VCaP (cell line): ENCODE measurements at regions not wholly inside any gene's neighbourhood (a gene's known extent, or its start where the extent isn't known, plus 50 kb on each side); places are given as distances from the start of the nearest gene placed in this dataset.
"Not testable (repeated sequence)": the region's sequence is repeated elsewhere in the genome, so short reads cannot be mapped to it uniquely, and the experiment has no call there.

ENCODE experiments used
- H3K27ac ChIP-seq: fragments of 450-650 bp; 2 replicates; pipeline ENCODE4 v1.5.1; 2017
- CTCF ChIP-seq: fragments of 450-650 bp; conservative IDR thresholded peaks from 2 replicates; pipeline ENCODE4 v1.5.1; 2017; ENCODE audit warnings: mild to moderate bottlenecking, moderate library complexity

DNA sequence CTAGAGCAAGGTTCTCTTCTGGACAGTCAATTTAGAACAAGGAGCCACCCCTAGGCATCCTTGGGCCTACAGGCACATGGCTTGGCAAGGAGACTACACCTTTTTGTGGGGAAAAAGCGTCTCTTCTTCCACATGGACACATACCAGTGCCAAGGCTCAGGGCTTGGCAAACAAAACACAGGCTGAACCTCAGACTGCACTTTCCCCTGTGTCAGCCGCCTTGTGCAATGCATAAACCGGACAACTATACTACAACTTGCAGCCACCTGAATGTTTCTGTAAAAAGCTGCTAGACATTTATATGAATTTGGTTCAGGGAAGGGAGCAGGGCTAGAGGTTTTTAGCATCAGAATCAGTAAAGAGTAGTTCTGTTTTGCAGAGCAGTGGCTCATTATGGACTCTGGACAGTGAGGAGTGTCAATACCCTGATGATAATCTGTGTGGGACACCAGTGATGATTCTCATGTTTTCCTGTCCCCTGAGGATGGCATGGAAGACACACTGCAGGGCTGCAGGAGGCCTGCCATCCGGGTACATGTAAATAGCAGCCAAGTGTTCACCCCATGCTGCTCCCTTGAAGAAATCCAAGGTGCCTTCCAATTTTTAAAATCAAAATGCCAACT lies 118.9 kb downstream of the GATA3 start:
- no peak for TF ChIP-seq CTCF
- H3K27ac ChIP-seq: no peak overlapping the region

GRCh38 chr10:8173866-8174243 lies 119.4 kb downstream of the GATA3 start:
- no peak for TF ChIP-seq CTCF
- H3K27ac ChIP-seq: no peak overlapping the region

- TF ChIP-seq CTCF: no peak
- no peak overlapping the region for H3K27ac ChIP-seq
These were observed 120.3 kb downstream of the GATA3 start for GRCh38 chr10:8174762-8175161.

- not testable (repeated sequence) for H3K27ac ChIP-seq
These were observed 123.0 kb downstream of the GATA3 start for GRCh38 chr10:8177526-8177925.

GRCh38 chr10:8179773-8180172 lies 125.3 kb downstream of the GATA3 start:
- H3K27ac ChIP-seq: not testable (repeated sequence)

DNA sequence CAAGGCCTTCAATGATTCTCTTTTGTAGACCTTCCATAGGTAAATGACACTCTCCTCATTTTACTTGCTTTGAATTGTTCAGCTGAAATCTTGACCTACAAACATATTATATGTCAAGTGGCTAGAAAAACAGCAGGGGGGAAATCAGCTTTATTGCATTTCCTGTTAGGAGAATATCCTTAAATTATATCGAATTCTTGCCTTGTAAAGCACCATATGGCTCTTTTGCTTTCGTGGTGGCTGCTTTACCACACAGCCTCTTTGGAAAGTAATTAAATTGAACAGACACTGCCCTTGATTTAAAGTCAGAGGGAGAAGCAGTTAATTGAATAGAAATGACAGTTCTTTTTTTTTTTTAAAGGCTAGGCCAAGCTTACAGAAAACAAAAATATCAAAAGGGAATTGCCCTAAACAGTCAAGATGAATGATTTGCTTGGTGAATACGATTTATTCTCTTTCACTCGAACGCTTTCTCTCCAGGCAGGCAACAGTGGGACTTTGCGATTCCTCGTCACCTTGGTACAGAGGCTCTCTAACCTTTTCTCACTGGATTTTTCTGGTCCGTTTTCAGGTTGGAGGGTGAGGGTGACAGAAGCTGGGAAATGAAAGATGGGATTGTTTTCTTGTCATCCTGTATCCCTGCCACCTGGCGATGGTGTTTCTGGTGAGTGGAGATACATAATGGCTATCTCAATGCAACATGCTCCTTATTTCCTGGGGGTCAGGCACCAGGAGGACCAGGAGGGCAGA lies 126.0 kb downstream of the GATA3 start:
- no peak overlapping the region for H3K27ac ChIP-seq
- no peak for TF ChIP-seq CTCF

DNA sequence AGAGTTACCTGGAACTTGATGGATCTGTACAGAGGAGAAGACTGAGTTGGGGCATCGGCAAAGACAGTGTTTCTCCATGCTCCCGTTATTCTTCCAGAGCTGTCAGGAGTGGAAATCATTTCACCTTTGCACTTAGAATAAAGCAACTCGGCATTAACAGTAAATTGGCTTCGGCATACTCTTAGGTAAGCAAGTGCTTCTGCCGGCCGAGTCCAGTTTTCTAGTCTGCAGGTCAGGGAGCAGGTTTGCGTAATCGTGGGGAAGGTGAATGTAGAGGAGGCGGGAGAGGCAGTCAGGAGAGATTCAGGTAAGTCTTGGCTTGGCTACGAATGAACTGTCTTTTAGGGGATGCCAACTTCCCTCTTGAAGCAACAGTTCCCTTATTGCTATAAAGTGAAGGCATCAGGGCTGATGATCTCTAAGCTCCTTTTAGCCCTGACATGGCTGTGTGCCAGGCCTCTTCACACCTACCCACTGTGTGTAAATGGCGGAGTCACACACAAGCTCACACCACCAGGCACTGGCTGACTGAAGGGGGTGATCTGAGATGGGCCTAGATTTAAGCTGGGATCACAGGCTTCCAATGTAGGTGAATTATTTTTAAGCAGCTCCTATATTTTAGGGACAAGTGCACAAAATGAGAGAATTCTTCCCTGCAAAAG lies 127.1 kb downstream of the GATA3 start:
- H3K27ac ChIP-seq: no peak overlapping the region
- no peak for TF ChIP-seq CTCF

DNA sequence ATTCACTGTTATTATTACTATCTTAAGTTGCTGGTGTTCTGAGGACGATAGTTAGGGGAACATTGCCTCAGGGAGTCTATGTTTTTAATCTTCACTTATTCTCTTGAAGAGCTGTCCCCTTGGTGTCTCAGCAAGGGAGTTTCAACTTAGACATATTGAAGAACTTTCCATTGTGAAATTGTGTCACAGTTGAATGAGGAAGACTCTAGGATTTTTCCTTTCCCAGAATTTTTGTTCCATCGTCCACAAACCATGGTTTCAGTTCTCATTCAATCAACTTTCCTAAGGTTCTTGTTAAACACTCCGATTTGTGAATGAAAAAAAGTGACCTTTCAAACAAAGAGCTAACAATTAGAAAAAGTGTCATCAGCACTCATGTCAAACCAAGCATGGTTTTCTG lies 128.3 kb downstream of the GATA3 start:
- TF ChIP-seq CTCF: no peak
- H3K27ac ChIP-seq: no peak overlapping the region
